Kidney (tissue), 13 donors: ENCODE measurements at regions not wholly inside any gene's neighbourhood (a gene's known extent, or its start where the extent isn't known, plus 50 kb on each side); places are given as distances from the start of the nearest gene placed in this dataset.

Source experiments
- DNase-seq, 5 donors: peaks; one replicate each; pipeline ENCODE4 v3.0.0-alpha.2; 2013 to 2020
- FAIRE-seq: peaks from 2 replicates; lab custom pipeline; 2012; peaks lifted over from hg19 to GRCh38; lab: Jason Lieb, UNC
- H3K27ac ChIP-seq, 2 donors: one replicate each; pipeline ENCODE4 v1.7.0; 2013; ENCODE audit warnings: low read depth in 2 of 2, low read length in 2 of 2, inconsistent platforms in 1 of 2
- H3K27me3 ChIP-seq: one replicate; pipeline ENCODE4 v1.7.1; 2013; ENCODE audit warnings: low read length, inconsistent platforms; ENCODE audit not compliant: control insufficient read depth, insufficient read depth
- H3K36me3 ChIP-seq, 3 donors: one replicate each; pipeline versions ENCODE4 v1.7.0 to v1.7.1; 2013; ENCODE audit warnings: low read length in 3 of 3, control low read depth in 1 of 3, inconsistent platforms in 1 of 3; ENCODE audit not compliant: insufficient read depth in 3 of 3, control insufficient read depth in 2 of 3
- H3K4me1 ChIP-seq, 3 donors: one replicate each; pipeline versions ENCODE4 v1.7.0 to v1.7.1; 2013; ENCODE audit warnings: low read length in 3 of 3, inconsistent platforms in 1 of 3, low read depth in 1 of 3; ENCODE audit not compliant: control insufficient read depth in 2 of 3, insufficient read depth in 2 of 3
- H3K4me3 ChIP-seq, 3 donors: one replicate each; pipeline versions ENCODE4 v1.7.0 to v1.8.1; 2013; ENCODE audit warnings: low read length in 3 of 3, control low read depth in 1 of 3, inconsistent platforms in 1 of 3
- H3K9ac ChIP-seq, 3 donors: one replicate each; pipeline versions ENCODE4 v1.7.0 to v1.7.1; 2013; ENCODE audit warnings: low read length in 3 of 3, control low read depth in 1 of 3, inconsistent platforms in 1 of 3
- H3K9me3 ChIP-seq, 3 donors: one replicate each; pipeline versions ENCODE4 v1.7.0 to v1.7.1; 2013; ENCODE audit warnings: low read length in 3 of 3, control low read depth in 1 of 3, inconsistent platforms in 1 of 3; ENCODE audit not compliant: control insufficient read depth in 2 of 3, insufficient read depth in 1 of 3
- intact Hi-C: fragments of 100-400 bp; cut with DNase I; formaldehyde crosslinking; loops from one replicate; pipeline ENCODE4 v1.11.1; 2022
- TF ChIP-seq, protein P1 (sequence below): IDR thresholded peaks from 3 replicates; pipeline ENCODE4 v1.5.1; 2012; ENCODE audit warnings: mild to moderate bottlenecking, moderate library complexity, borderline replicate concordance; ENCODE audit not compliant: insufficient read depth; ENCODE audit errors: extremely low read depth
- donor health status: control.
- donor health status: control.
- donor health status: control.
- donor health status: control.
- donor health status: control.
- donor health status: DM: yes; HTN: yes; CAD: no.
- donor health status: Normal renal cell carcinoma (clear cell type).

- DNase-seq (no peak), FAIRE-seq (no peak)
- no peaks in the 10 kb centered on the region for H3K36me3 ChIP-seq
- H3K4me3 ChIP-seq: no peak overlapping the region
- no peaks in the 10 kb centered on the region for H3K4me1 ChIP-seq
- H3K9ac ChIP-seq: no peak overlapping the region
- H3K27ac ChIP-seq: no peak overlapping the region
- TF ChIP-seq, protein P1, sequence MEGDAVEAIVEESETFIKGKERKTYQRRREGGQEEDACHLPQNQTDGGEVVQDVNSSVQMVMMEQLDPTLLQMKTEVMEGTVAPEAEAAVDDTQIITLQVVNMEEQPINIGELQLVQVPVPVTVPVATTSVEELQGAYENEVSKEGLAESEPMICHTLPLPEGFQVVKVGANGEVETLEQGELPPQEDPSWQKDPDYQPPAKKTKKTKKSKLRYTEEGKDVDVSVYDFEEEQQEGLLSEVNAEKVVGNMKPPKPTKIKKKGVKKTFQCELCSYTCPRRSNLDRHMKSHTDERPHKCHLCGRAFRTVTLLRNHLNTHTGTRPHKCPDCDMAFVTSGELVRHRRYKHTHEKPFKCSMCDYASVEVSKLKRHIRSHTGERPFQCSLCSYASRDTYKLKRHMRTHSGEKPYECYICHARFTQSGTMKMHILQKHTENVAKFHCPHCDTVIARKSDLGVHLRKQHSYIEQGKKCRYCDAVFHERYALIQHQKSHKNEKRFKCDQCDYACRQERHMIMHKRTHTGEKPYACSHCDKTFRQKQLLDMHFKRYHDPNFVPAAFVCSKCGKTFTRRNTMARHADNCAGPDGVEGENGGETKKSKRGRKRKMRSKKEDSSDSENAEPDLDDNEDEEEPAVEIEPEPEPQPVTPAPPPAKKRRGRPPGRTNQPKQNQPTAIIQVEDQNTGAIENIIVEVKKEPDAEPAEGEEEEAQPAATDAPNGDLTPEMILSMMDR: no peak
- H3K27me3 ChIP-seq: no peaks in the 10 kb centered on the region
- intact Hi-C loops: no loop called here
- H3K9me3 ChIP-seq: no peaks in the 10 kb centered on the region
Measured at GRCh38 chr22:19580291-19580890, 56.2 kb upstream of the CLDN5 start.

DNA sequence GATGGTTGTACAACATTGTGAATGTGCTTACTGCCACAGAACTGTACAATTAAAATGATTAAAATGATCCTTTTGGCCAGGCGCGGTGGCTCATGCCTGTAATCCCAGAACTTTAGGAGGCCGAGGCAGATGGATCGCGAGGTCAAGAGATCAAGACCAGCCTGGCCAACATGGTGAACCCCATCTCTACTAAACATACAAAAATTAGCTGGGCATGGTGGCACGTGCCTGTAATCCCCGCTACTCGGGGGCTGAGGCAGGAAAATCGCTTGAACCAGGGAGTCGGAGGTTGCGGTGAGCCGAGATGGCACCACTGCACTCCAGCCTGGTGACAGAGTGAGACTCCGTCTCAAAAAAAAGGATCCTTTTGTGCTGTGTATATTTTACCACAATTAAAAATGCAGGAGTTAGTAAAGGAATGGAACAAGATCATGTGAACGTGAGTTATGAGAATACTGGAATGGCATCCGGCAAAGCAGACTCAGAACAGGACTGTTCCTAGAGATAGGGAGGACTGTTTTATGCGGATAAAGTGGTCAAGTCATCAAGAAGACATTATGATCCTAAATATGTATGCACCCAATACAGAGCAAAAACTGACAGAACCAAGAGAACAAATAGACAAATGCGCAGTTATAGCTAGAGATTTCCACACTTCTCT is 58.0 kb upstream of the CLDN5 start:
- intact Hi-C loops: no loop called here
- Histone ChIP-seq H3K27me3 (no peaks in the 10 kb centered on the region), H3K4me1 (no peaks in the 10 kb centered on the region), H3K27ac (no peak overlapping the region), H3K4me3 (no peak overlapping the region), H3K9me3 (no peaks in the 10 kb centered on the region), H3K36me3 (no peaks in the 10 kb centered on the region), H3K9ac (no peak overlapping the region)
- TF ChIP-seq, protein P1: no peak
- no peak for DNase-seq
- no peak for FAIRE-seq

GRCh38 chr22:19586922-19587684 is 62.9 kb upstream of the CLDN5 start:
- no peak overlapping the region for H3K9ac ChIP-seq
- H3K9me3 ChIP-seq: no peaks in the 10 kb centered on the region
- H3K36me3 ChIP-seq: no peaks in the 10 kb centered on the region
- FAIRE-seq: no peak
- TF ChIP-seq, protein P1: no peak
- no peak overlapping the region for H3K4me3 ChIP-seq
- H3K27ac ChIP-seq: no peak overlapping the region
- H3K27me3 ChIP-seq: no peaks in the 10 kb centered on the region
- no peaks in the 10 kb centered on the region for H3K4me1 ChIP-seq
- intact Hi-C loops: no loop called here
- DNase-seq: no peak
